Caki2 (cell line): ENCODE measurements at regions not wholly inside any gene's neighbourhood (a gene's known extent, or its start where the extent isn't known, plus 50 kb on each side); places are given as distances from the start of the nearest gene placed in this dataset.
A peak's percentile ranks its signal among the peaks of the same experiment; 100 is the strongest.

Experiments
- DNase-seq: peaks from one replicate; pipeline ENCODE4 v3.0.0-alpha.2; 2015; ENCODE audit warnings: low read depth
- in situ Hi-C: cut with HindIII; loops from 2 replicates; pipeline ENCODE4 v1.10.0; 2016; ENCODE audit warnings: low sequenced_read_pairs, low pct_unique_long_range_greater_than_20kb, mixed read lengths

DNA sequence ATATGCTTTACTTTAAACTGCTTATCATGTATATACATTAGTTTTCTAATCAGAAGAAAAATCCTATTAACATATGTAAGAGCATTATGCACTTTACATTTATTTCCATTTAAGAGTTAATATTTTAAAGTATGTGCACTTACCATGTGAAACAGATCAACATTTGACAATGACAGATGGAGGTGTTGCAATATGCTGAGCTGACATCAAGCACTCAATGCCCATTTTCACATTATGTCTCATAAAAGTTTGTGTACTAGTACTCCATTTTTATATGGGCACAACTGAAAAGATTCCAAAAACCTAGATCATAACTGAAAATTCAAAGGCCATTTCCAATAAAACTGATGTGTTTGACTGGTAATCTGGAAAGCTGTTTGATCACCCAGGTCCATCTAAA is 420.9 kb upstream of the SOX9 start:
- DNase-seq = no peak
- in situ Hi-C loops = no loop called here

DNA sequence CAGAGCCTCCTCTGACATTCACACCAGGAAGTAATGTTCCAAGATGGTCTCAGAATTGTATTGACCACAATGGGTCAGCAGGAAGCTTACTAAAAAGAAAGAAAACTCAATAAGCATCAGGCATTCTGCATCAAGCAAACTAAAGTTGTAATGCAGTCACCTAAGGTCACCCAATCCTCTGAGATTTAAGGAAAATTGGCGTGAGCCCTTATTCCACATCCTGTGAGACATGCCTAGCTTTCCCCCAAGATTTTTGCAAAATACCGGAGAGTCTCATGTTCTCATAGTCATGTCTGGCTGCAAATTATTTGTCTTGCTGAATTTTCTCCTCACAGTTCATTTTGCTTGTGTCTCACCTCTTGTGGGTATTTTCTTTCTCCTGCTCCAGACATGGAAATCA is 417.1 kb upstream of the SOX9 start:
- in situ Hi-C loops = no loop called here
- no peak for DNase-seq

DNA sequence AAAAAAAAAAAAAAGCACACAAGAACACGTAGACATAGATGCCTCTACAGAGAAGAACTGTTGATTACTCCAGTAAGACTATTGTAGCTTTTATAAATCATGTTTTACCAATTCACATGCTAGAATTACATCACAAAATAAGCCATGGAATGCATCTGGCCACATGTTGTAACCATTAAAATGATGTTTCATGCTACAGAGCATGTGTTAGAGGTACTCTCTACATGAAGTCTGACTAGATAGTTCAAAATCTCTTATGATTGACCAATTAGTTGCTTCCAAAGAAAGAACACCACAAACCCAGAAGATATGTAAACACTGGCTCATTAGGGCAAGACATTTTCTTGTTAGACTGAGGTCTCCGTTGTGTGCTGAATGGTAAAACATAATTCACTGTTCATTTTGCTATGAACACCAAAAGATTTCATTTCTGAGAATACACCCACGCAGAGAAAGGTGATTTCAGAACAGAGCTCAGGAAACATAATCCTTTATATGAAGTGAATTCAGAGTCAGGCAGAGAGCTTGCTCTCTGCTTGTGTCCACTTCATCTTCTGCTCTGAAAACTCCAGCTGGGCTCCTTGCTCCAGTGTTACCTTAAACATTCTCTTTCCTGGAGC is 411.4 kb upstream of the SOX9 start:
- in situ Hi-C loops = no loop called here
- no peak for DNase-seq

DNA sequence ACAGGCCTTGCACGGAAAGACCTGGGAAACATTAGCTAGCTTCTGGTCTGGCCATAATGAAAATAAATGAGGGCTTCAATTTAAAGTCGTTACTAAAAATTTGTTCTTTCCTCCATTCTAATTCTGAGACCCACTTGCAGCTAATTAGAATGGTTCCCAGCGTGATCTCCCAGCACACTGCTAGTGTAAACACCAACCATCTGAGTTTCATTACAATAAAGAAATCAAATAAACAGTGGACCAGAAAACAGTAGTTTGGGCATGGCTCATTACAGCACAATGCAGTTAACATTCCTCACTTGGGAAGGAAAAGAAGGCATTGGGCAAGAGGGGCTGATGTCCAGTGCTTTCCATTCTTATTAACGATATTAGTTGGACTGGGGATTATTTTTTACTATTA is 410.9 kb upstream of the SOX9 start:
- DNase-seq = no peak

DNA sequence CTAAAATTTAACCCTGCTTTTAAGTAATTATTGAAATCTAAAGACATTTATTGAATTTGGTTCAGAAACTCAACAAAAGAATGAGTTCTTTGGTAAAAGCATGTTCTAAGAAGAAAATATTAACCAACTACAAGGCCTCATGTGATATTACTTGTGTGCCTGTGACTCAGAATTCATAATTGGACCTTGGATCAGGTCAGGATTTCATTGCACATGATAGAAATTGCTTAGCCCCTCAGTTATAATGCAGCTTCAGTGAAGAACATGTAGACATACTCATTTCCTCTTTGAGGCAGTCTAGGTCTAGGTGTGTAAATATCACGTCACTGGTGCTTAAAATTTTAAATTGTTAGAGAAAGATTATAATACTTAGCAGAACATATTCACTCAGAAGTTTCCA is 410.0 kb upstream of the SOX9 start:
- DNase-seq = no peak
- in situ Hi-C loops = no loop called here

More for the DNA sequence above, 410.9 kb upstream of the SOX9 start:
- in situ Hi-C loops = no loop called here

DNA sequence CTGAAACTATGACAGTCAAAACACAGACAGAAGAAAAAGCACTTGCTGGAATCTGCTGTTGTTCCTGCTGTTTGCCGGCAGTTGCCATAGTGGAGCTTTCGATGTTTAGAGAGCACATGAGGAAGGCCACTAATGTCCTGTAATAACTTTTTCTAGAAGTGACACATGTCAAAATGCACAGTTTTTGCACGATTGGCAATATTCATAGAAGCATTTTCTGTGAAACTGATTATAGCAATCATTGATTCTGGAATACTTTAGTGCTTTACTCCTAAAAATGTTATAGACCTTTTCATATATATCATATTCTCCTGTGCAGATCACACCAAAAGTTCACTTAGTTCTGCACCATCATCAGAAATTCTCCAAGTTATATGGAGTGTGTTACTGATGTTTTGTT is 407.0 kb upstream of the SOX9 start:
- in situ Hi-C loops = no loop called here
- DNase-seq = no peak

DNA sequence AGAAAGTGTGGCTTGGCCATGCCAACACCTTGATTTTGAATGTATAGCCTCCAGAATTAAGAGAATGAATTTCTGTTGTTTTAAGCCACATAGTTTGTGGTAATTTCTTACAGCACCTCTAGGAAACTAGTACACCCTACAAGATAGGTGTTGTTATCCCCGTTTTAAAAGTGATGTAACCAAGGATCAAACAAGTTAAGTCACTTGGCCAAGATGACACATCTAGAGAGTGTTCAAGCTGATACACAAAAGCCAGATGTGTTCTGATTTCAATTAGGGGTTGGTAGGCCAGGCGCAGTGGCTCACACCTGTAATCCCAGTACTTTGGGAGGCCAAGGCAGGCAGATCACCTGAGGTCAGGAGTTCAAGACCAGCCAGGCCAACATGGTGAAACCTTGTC is 396.5 kb upstream of the SOX9 start:
- in situ Hi-C loops = no loop called here
- no peak for DNase-seq

DNA sequence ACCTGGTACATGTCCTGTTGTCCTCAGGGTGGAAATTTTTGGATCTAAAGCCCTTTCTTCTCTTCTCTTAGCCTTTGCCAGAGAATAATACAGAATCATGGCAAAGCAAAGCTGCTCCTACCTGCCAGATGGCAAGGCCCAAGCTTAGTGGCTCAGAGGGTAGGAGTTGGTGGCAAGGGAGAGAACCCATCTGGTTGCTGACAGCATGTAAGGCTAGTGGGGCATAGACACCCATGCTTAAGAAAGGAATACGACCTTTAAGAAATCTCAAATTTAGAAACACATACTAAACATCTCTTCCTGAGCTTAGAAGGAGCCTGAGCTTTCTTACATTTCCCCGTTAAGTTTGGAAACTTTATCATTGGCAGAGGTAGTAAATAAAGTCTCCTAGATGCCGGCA is 395.0 kb upstream of the SOX9 start:
- in situ Hi-C loops = no loop called here
- no peak for DNase-seq

DNA sequence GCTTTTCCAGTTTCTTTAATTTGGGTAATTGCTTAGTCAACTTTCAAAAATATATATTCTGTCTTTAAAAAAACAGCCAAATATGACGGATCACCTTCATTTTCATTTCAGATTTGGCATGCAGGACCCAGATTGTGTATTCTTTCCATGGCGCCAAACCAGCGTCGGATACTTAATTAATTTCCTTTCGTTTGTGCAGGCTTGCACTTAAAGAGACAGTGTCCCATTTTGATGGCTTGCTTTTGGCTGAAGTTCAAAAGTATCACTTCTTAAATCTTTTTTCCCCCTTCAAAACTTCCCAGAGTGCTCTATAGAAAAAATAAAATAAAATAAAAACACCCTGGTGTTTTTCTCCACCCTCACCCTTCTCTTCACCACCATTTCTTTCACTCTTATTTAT is 394.5 kb upstream of the SOX9 start:
- in situ Hi-C loops = no loop called here
- no peak for DNase-seq

DNA sequence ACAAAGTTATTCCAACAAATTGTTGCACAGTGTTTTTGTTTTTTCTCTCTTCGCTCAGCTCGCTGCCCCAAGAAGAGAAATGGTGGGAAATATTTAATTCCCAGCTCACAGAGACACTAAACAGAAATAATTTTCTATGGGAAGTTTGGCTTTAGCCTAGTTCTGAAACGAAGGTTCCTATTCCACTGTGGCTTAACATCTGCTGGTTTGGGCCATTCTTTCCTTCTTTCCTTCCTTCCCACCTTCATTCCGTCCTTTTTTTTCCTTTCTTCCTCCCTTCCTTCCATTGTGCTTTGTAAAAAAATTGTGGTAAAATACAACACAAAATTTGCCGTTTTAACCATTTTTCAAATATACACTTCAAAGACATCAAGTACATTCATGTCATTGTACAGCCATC is 393.5 kb upstream of the SOX9 start:
- in situ Hi-C loops = no loop called here
- no peak for DNase-seq

DNA sequence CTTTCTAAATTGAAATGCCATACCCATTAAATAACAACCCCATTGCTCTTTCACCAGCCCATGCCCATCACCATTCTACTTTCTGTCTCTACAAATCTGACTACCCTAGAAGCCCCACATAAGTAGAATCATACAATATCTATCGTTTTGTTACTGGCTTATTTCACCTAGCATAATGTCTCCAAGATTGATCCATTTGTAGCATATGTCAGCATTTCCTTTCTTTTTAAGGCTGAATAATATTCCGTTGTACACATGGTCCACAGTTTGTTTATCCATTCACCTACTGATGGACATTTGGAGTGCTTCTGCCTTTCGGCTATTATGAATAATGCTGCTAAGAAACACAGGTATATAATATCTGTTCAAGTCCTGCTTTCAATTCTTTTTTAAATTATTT is 393.1 kb upstream of the SOX9 start:
- in situ Hi-C loops = no loop called here
- DNase-seq = no peak

DNA sequence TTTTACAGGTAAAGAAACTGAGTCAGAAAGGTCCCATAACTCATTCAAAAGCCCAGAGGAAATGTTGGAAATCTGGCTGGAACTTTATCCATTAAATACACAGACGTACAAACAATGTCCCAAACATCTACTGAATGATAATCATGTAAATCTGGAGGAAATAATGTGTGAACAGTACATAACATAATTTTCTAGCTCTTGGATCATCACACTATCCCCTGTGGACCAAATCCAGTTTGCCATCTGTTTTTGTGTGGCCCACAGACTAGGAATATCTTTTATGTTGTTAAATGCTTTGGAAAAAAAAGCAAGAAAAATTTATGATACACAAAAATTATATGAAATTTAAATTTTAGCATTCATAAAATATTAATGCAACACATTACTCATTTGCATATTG is 389.9 kb upstream of the SOX9 start:
- in situ Hi-C loops = no loop called here
- no peak for DNase-seq

DNA sequence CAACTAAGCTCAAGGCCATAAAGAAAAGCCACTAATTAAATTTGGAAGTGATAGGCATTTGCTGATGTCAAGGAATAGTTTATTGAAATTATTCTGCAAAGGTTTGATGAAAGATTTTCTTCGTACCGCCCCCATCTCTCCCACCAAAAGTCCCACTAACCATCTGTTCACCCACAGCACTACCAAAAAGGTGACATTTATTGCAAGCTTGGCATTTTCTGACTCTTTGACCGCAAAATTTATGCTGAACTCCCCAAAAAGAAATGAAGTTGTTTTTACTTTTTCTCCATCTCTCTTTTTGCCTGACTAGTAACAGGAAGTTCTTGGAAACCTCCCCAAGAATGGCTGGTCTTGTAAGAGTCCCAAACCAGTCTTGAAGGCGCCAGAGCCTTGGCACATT is 384.9 kb upstream of the SOX9 start:
- in situ Hi-C loops = no loop called here
- no peak for DNase-seq

DNA sequence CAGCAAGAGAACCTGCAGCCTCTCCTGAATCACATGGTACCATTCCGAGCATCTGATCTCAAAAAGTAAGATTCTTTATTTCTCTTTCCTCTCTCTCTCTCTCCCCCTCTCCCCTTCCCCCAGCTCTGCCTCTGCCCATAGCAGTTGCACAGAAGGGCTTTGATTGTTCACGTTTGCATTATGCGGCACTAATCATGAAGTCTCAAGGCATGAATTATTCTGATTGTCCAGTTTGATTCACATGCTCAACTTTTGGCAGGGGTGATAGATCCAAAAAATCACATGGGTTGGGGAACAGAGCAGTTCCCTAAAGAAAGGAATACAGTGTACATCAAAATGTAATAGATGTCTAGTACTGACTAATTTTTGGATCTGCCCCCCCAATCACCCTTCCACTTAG is 380.0 kb upstream of the SOX9 start:
- DNase-seq = no peak
- in situ Hi-C loops = no loop called here

DNA sequence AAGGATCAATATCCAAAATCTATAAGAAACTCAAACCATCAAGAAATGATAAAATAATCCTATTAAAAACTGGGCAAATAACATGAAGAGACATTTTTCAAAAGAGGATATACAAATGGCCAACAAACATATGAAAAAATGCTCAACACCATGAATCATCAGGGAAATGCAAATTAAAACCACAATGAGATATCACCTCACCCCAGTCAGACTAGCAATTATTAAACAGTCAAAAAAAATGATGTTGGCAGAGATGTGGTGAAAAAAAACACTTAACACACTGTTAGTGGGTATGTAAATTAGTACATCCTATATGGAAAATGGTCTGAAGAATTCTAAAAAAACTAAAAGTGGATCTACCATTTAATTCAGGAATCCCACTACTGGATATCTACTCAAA is 379.0 kb upstream of the SOX9 start:
- in situ Hi-C loops = no loop called here
- peak; percentile 28 for DNase-seq

DNA sequence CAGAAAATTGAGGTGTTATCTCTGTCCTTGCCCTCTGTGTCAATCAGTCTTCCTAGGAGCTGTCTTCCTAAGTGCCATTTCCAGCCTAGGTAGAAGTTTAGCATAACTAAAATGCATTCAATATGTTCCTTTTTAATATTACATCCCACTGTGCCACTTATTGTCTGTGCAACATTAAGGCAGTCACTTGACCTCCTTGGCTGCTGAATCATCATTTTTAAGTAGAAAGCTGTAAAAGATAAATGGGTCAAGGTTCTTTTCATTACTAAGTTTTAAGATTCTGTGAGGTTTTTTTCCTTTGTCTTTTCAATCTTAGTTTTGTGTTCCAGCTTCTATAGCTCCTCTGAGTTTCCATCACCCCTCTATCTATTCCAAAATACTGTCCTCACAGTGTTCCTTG is 371.9 kb upstream of the SOX9 start:
- no peak for DNase-seq
- in situ Hi-C loops = no loop called here

DNA sequence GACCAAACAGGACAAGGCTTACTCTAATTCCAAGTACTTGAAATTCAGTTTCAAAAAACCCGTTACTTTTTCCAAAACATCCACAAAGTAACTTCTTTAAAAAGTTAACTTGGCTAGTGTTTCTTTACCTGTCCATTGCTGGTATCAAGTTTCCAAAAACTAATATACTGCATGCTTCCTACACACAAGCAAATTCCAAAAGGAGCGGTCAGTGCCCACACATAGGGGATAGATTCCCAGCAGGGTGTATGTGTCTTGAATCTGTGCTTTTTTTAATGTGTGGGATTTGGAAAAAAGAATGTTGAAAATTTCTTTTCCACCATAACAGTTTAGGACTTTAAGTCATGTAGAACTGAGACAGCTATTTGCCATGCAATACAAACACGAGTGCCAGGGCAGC is 367.8 kb upstream of the SOX9 start:
- no peak for DNase-seq
- in situ Hi-C loops = no loop called here

DNA sequence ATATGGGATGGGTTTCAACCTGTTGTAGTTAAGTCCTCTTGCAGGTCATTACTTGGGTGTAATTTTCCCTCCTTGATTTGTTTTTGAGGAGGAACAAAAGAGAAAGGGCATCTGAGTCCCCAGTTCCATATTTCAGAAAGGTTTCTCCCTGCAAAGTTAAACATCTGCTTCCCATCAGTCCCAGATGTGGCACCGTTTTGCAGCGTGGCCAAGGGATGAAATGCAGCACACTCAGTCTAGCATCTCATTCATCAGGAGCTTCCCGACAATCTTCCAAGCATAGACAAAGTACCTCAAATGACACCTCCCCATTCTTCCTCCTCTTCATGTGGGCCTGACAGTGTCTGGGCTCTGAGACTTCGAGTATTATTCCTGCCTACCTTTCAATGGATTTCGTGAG is 363.7 kb upstream of the SOX9 start:
- in situ Hi-C loops = no loop called here

DNA sequence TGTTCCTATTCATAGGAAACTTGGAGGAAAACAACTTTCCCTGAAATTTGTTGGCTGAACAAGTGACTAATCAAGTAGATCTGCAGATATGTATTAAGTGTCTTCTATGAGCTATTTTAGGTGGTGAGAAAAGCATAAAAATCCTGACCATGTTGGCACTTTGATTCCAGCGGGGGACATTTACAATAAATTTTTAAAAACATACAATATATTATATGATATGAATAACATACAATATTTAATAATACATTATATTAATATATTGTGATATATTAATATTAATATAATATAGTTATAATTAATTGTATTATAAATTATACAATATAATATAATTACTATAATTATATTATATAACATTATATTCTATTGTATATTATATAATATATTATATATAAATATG is 362.9 kb upstream of the SOX9 start:
- DNase-seq = no peak
- in situ Hi-C loops = no loop called here

More for the DNA sequence above, 363.7 kb upstream of the SOX9 start:
- no peak for DNase-seq

DNA sequence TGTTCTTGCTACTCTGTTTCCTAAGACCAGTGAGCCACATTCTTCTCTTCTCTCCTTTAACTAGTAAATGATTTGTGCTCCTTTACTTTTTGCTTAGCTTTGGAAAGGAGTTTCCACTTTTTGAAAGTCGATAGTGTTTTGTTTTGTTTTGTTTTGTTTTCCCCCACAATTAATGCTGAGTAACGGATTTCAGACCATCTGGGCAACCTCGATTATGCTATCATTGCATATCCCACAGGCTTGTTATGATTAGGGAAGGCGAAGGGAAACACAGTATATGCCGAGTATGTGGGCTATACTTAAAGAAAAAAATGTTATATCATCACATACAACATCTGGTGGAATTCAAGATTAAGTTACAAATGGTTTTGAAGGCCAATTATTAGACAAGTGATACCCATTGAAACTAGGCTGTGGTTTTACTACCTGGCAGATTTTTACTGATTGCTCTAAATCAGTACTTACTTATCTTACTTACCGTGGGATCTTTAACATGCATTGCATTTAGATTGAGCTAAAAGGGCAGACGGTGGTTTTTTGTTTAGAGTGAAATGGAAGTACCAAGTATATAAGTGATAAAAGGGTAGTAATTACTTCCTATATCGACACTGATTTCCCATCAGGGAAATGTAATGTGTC is 361.3 kb upstream of the SOX9 start:
- in situ Hi-C loops = no loop called here

More for the DNA sequence above, 361.3 kb upstream of the SOX9 start:
- no peak for DNase-seq
